Anterior cingulate cortex (tissue), 58 donors: ENCODE measurements at regions not wholly inside any gene's neighbourhood (a gene's known extent, or its start where the extent isn't known, plus 50 kb on each side); places are given as distances from the start of the nearest gene placed in this dataset.
"Not testable (repeated sequence)": the region's sequence is repeated elsewhere in the genome, so short reads cannot be mapped to it uniquely, and the experiment has no call there.

ENCODE experiments used
- DNase-seq, 58 donors: peaks; one replicate each; lab custom pipeline; 2025; lab: John Stamatoyannopoulos, UW

DNA sequence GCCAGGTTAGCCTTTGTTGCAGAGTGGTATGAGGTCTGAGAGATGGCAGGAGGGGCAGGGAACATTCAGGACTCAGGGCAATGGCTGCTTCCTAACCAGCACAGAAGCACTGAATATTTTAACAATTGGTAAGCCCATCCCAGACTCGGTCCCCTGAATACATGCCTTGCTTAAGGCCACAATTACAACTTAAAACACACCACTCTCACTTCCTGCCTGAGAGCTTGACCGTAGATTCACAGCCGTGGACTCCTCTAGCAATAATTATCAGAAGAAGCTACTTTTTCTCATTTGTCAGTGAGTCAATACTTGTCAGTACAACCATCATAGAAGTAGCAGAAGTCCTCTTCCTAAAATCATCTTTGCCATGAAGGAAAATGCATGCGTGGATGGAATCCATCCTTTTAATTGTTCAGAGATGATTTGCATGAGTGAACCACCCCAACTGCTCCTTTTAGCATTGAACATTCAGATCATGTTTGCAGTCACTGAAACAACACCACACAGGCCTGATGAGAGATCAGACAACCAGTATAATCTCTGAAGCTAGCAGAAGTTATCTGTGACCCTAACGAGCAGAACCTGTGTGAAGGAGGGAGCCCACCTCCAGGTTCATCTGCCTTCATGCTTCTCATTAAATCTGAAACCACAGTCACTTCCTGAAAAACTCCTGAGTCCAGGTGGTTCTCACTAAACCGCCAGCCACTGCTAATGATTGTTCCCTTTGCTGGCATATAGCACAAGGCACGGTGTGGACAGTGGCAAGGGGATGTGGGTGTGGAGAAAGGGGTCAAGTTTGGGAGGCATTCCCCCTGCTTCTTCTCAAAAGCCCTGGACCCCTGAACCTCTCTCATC lies 333.9 kb upstream of the CNR1 start:
- no peak for DNase-seq

GRCh38 chr6:88499436-88499835 lies 333.3 kb upstream of the CNR1 start:
- DNase-seq: no peak

DNA sequence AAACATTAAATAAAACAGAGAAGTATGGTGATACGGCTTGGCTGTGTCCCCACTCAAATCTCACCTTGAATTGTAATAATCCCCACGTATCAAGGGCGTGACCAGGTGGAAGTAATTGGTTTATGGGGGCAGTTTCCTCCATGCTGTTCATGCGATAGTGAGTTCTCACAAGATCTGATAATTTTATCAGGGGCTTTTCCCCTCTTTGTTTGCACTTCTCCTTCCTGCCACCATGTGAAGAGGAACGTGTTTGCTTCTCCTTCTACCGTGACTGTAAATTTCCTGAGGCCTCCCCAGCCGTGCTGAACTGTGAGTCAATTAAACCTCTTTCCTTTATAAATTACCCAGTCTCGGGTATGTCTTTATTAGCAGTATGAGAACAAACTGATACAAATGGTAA lies 331.3 kb upstream of the CNR1 start:
- not testable (repeated sequence) for DNase-seq

- DNase-seq: no peak
Measured at GRCh38 chr6:88494401-88495140, 328.4 kb upstream of the CNR1 start.

- DNase-seq: no peak
Measured at GRCh38 chr6:88493717-88494116, 327.6 kb upstream of the CNR1 start.

- peak in 2 of 58 donors; percentile 1 to 4 for DNase-seq
Measured at GRCh38 chr6:88492824-88493223, 326.7 kb upstream of the CNR1 start.

DNA sequence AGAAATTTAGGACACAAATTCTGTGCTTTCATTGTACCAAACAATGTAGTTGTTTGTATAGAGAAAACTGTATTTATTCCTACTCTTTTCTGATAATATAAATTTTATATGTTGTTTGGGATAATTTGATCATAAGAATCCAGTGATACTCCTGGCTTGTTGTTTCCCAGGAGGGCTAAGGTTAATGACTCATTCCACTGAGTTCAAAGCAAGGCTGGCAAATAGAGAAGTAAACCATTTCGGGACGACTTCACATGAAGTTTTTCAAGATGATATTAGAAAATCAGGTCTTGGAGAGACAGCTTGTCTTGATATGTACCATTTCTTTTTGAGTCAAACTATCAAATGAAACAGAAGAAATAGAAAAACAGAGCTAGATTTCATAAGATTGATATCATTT lies 326.1 kb upstream of the CNR1 start:
- DNase-seq: no peak

GRCh38 chr6:88491266-88491880 lies 325.2 kb upstream of the CNR1 start:
- no peak for DNase-seq

GRCh38 chr6:88490908-88491264 lies 324.7 kb upstream of the CNR1 start:
- DNase-seq: no peak

DNA sequence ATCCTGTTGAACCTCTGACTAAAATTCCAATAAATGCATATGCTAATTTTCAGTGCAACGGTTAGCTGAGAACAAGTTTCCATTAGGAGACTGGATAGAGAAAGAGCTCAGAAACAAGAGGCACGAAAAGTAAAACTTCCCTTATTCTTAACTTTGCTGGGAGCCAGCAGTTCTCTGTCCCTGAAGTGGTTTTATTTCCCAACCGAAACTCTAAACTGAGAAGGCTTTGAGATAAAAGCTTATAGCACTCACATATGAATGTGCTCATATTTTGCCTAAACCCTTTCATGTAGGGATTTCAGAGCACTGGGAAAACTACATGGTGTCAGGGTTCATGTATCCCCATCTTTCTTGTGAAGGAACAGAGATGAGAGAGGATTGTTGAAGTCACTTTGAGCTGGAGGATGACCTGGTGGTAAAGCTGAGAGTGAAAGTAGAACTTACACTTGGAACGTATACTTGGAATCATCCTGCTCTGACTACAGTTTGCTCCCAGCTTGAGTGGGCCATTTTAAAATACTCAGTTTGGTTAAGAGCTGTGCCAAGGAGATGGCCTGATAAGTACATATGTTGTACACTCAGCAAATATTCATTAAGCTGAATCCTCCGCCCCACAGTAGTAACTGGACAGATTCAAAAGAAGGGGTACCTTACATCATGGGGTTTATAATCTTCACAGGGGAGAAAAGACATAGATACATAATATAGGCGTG lies 324.2 kb upstream of the CNR1 start:
- no peak for DNase-seq

DNA sequence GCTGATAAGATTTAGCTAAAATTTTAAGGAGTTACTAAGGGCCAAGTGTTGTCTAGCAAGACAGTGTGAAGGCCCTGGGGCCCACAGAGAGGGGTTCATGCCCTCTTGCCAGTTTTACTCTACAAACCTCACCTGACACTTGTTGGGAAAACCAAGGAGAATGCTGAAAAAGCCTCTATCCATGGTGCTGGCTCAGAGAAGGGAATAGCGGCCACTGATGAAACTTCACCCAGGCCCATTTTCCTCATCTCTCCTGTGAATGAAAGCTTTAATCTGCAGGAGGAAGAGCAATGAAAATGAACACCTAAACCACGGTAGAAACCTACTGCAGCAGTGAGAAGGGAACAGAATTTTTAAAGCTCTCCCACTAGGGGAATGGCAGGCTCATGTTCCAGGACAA lies 317.3 kb upstream of the CNR1 start:
- DNase-seq: no peak

DNA sequence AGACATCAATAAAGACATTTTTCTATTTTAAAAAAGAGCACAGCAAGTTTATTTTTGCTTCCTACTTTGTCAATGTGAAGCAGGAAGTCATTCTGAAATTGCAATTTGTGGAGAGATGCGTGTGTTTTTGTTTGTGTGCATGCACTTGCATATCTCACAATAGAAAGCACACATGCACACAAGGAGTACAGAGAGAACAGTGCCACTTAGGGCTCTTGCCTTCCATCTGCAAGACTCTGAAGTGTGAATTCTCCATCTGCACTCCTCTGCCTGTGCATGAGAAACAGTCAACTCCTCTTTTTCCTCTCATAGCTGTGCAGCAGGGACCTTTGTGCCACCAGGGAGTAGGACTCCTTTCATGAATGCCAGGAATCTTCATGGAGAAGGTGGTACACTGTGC lies 316.3 kb upstream of the CNR1 start:
- peak in 5 of 58 donors; percentile 1 to 22 (median 6) for DNase-seq

- DNase-seq: no peak
Measured at GRCh38 chr6:88481519-88481918, 315.4 kb upstream of the CNR1 start.

DNA sequence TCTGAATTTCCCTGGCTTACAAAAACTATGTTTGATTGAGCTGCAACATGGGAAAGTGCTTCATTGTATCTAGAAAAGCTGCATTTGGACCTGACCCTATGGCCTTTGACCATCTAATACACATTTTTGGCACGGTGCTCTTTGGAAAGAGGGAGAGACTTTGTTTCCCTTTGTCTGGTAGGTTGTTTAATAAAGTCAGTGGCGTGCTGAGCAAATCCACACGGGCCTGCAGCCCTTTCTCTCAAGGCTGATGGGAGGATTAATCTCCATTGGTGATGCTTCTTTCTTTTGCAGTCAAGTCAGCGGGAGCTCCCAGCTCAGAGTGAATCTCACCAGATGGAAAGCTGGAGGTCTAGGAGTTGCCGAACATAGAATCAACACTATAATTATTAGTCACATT lies 314.7 kb upstream of the CNR1 start:
- no peak for DNase-seq

- DNase-seq: no peak
Measured at GRCh38 chr6:88477413-88477812, 311.3 kb upstream of the CNR1 start.

- no peak for DNase-seq
Measured at GRCh38 chr6:88476388-88476787, 310.2 kb upstream of the CNR1 start.

GRCh38 chr6:88474720-88475119 lies 308.6 kb upstream of the CNR1 start:
- DNase-seq: no peak

GRCh38 chr6:88473589-88473988 lies 307.4 kb upstream of the CNR1 start:
- DNase-seq: no peak

DNA sequence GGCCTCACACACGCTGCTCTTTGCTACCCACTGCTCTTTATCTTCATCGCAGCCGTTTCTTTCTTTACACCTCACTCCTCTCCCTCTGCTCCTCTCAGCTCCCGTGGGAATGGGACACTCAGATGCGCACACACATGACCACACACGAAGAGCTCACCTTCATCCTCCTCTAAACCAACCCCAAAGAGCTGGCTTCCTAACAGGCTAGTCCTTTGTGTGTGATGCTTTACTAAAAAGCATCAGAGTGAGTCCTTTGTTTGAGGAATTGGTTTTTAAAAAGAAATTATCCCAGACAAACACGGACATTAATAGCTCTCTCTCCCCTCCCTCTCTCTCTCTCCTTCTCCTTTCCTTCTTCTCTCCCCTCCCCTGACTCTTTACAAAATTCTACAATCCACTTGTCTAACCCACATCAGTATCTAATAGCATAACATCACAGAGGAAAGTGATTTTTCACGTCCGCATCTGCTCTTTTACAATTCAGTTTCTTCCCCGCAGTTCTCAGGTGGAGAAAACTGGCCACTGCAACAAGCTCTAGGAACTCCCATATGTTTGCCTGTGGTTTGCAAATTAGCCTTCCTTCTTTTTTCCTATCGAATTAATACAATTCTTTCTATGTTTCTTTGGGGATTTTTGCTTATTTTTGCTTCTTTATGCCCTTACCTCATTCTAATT lies 306.8 kb upstream of the CNR1 start:
- no peak for DNase-seq

- no peak for DNase-seq
Measured at GRCh38 chr6:88459643-88460042, 293.5 kb upstream of the CNR1 start.
